Memory B cell (primary cell): ENCODE measurements at regions not wholly inside any gene's neighbourhood (a gene's known extent, or its start where the extent isn't known, plus 50 kb on each side); places are given as distances from the start of the nearest gene placed in this dataset.
"Not testable (repeated sequence)": the region's sequence is repeated elsewhere in the genome, so short reads cannot be mapped to it uniquely, and the experiment has no call there.

ENCODE experiments used
- ATAC-seq: fragments of 150-1000 bp; cut with Tn5 transposase; 2 replicates; pipeline ENCODE4 v1.10.0; 2021; ENCODE audit warnings: low read depth, mild to moderate bottlenecking, moderate library complexity
- DNase-seq, 2 donors: peaks; one replicate each; pipeline ENCODE4 v3.0.0; 2022; ENCODE audit warnings: low spot score in 2 of 2
- H3K27ac Mint-ChIP-seq: one replicate; pipeline ENCODE4 v1.8.0; 2022; ENCODE audit warnings: mild to moderate bottlenecking, moderate library complexity, mixed read lengths
- H3K27me3 Mint-ChIP-seq: one replicate; pipeline ENCODE4 v1.8.0; 2022; ENCODE audit warnings: mixed read lengths
- H3K36me3 Mint-ChIP-seq: one replicate; pipeline ENCODE4 v1.8.0; 2022; ENCODE audit warnings: mild to moderate bottlenecking, mixed read lengths
- H3K4me1 Mint-ChIP-seq: one replicate; pipeline ENCODE4 v1.8.0; 2022; ENCODE audit warnings: mixed read lengths
- H3K4me3 Mint-ChIP-seq: one replicate; pipeline ENCODE4 v1.8.0; 2022; ENCODE audit warnings: mild to moderate bottlenecking, moderate library complexity, mixed read lengths
- H3K9me3 Mint-ChIP-seq: one replicate; pipeline ENCODE4 v1.8.0; 2022; ENCODE audit warnings: mixed read lengths

- no peaks in the 10 kb centered on the region for H3K27me3 Mint-ChIP-seq
- H3K9me3 Mint-ChIP-seq, result peaks cover 15% of the 10 kb centered on the region
- H3K27ac Mint-ChIP-seq, result no peak overlapping the region
- no peak for ATAC-seq
- DNase-seq, result no peak
- no peak overlapping the region for H3K4me3 Mint-ChIP-seq
- no peaks in the 10 kb centered on the region for H3K36me3 Mint-ChIP-seq
- H3K4me1 Mint-ChIP-seq, result no peaks in the 10 kb centered on the region
Measured at GRCh38 chr3:175956964-175957363, 1097.8 kb downstream of the NAALADL2 start.

- H3K27ac Mint-ChIP-seq, result no peak overlapping the region
- no peaks in the 10 kb centered on the region for H3K27me3 Mint-ChIP-seq
- H3K4me3 Mint-ChIP-seq, result no peak overlapping the region
- no peaks in the 10 kb centered on the region for H3K4me1 Mint-ChIP-seq
- DNase-seq, result no peak
- no peaks in the 10 kb centered on the region for H3K36me3 Mint-ChIP-seq
- ATAC-seq, result no peak
- H3K9me3 Mint-ChIP-seq, result peaks cover 9% of the 10 kb centered on the region
Measured at GRCh38 chr3:175951047-175951694, 1092.0 kb downstream of the NAALADL2 start.

- ATAC-seq, result no peak
- peaks cover 9% of the 10 kb centered on the region for H3K9me3 Mint-ChIP-seq
- no peak for DNase-seq
- H3K4me3 Mint-ChIP-seq, result no peak overlapping the region
- no peaks in the 10 kb centered on the region for H3K36me3 Mint-ChIP-seq
- no peaks in the 10 kb centered on the region for H3K27me3 Mint-ChIP-seq
- no peak overlapping the region for H3K27ac Mint-ChIP-seq
- no peaks in the 10 kb centered on the region for H3K4me1 Mint-ChIP-seq
Measured at GRCh38 chr3:175948041-175948440, 1088.9 kb downstream of the NAALADL2 start.

GRCh38 chr3:175941352-175941751 is 1082.2 kb downstream of the NAALADL2 start:
- no peak overlapping the region for H3K27ac Mint-ChIP-seq
- peaks cover 2% of the 10 kb centered on the region for H3K36me3 Mint-ChIP-seq
- no peak for ATAC-seq
- no peaks in the 10 kb centered on the region for H3K27me3 Mint-ChIP-seq
- DNase-seq, result no peak
- no peak overlapping the region for H3K4me3 Mint-ChIP-seq
- no peaks in the 10 kb centered on the region for H3K4me1 Mint-ChIP-seq
- H3K9me3 Mint-ChIP-seq, result peaks cover 14% of the 10 kb centered on the region

GRCh38 chr3:175940881-175941280 is 1081.7 kb downstream of the NAALADL2 start:
- DNase-seq (no peak), ATAC-seq (no peak)
- Mint-ChIP-seq H3K27ac (no peak overlapping the region), H3K9me3 (peaks cover 11% of the 10 kb centered on the region), H3K36me3 (peaks cover 2% of the 10 kb centered on the region), H3K27me3 (no peaks in the 10 kb centered on the region), H3K4me3 (no peak overlapping the region), H3K4me1 (no peaks in the 10 kb centered on the region)

- Mint-ChIP-seq H3K27ac (no peak overlapping the region), H3K27me3 (no peaks in the 10 kb centered on the region), H3K4me1 (no peaks in the 10 kb centered on the region), H3K36me3 (peaks cover 2% of the 10 kb centered on the region), H3K9me3 (peaks cover 13% of the 10 kb centered on the region), H3K4me3 (no peak overlapping the region)
- DNase-seq, result no peak
- no peak for ATAC-seq
Measured at GRCh38 chr3:175940243-175940642, 1081.1 kb downstream of the NAALADL2 start.

- not testable (repeated sequence) for H3K27me3 Mint-ChIP-seq, H3K36me3 Mint-ChIP-seq, H3K4me1 Mint-ChIP-seq, DNase-seq, H3K9me3 Mint-ChIP-seq, H3K4me3 Mint-ChIP-seq, H3K27ac Mint-ChIP-seq, ATAC-seq
Measured at GRCh38 chr3:175937367-175937766, 1078.2 kb downstream of the NAALADL2 start.

GRCh38 chr3:175932586-175932985 is 1073.5 kb downstream of the NAALADL2 start:
- ATAC-seq (no peak), DNase-seq (no peak)
- H3K36me3 Mint-ChIP-seq, result no peaks in the 10 kb centered on the region
- no peak overlapping the region for H3K27ac Mint-ChIP-seq
- no peaks in the 10 kb centered on the region for H3K27me3 Mint-ChIP-seq
- H3K4me1 Mint-ChIP-seq, result no peaks in the 10 kb centered on the region
- no peak overlapping the region for H3K4me3 Mint-ChIP-seq
- peaks cover 7% of the 10 kb centered on the region for H3K9me3 Mint-ChIP-seq

GRCh38 chr3:175919133-175919532 is 1060.0 kb downstream of the NAALADL2 start:
- Mint-ChIP-seq H3K27ac (no peak overlapping the region), H3K9me3 (peaks cover 3% of the 10 kb centered on the region), H3K4me3 (no peak overlapping the region), H3K36me3 (no peaks in the 10 kb centered on the region), H3K27me3 (no peaks in the 10 kb centered on the region), H3K4me1 (no peaks in the 10 kb centered on the region)
- DNase-seq (no peak), ATAC-seq (no peak)

- no peaks in the 10 kb centered on the region for H3K36me3 Mint-ChIP-seq
- H3K4me1 Mint-ChIP-seq, result no peaks in the 10 kb centered on the region
- no peaks in the 10 kb centered on the region for H3K27me3 Mint-ChIP-seq
- no peak overlapping the region for H3K27ac Mint-ChIP-seq
- peaks cover 3% of the 10 kb centered on the region for H3K9me3 Mint-ChIP-seq
- no peak overlapping the region for H3K4me3 Mint-ChIP-seq
- ATAC-seq, result no peak
- DNase-seq, result no peak
Measured at GRCh38 chr3:175916191-175916934, 1057.2 kb downstream of the NAALADL2 start.

GRCh38 chr3:175914785-175915184 is 1055.7 kb downstream of the NAALADL2 start:
- DNase-seq, result no peak
- Mint-ChIP-seq H3K4me3 (no peak overlapping the region), H3K4me1 (no peaks in the 10 kb centered on the region), H3K9me3 (peaks cover 1% of the 10 kb centered on the region), H3K27me3 (no peaks in the 10 kb centered on the region), H3K36me3 (no peaks in the 10 kb centered on the region), H3K27ac (no peak overlapping the region)
- no peak for ATAC-seq

- H3K4me3 Mint-ChIP-seq, result no peak overlapping the region
- DNase-seq (no peak), ATAC-seq (no peak)
- H3K36me3 Mint-ChIP-seq, result no peaks in the 10 kb centered on the region
- H3K4me1 Mint-ChIP-seq, result no peaks in the 10 kb centered on the region
- no peaks in the 10 kb centered on the region for H3K27me3 Mint-ChIP-seq
- no peak overlapping the region for H3K27ac Mint-ChIP-seq
- H3K9me3 Mint-ChIP-seq, result peaks cover 1% of the 10 kb centered on the region
Measured at GRCh38 chr3:175913286-175913685, 1054.2 kb downstream of the NAALADL2 start.

- Mint-ChIP-seq H3K27ac (no peak overlapping the region), H3K36me3 (no peaks in the 10 kb centered on the region), H3K4me3 (no peak overlapping the region), H3K9me3 (peaks cover 4% of the 10 kb centered on the region), H3K4me1 (no peaks in the 10 kb centered on the region), H3K27me3 (no peaks in the 10 kb centered on the region)
- ATAC-seq (no peak), DNase-seq (no peak)
Measured at GRCh38 chr3:175911937-175912336, 1052.8 kb downstream of the NAALADL2 start.

GRCh38 chr3:175902226-175902625 is 1043.1 kb downstream of the NAALADL2 start:
- peaks cover 7% of the 10 kb centered on the region for H3K9me3 Mint-ChIP-seq
- ATAC-seq (no peak), DNase-seq (no peak)
- H3K4me3 Mint-ChIP-seq, result no peak overlapping the region
- H3K27me3 Mint-ChIP-seq, result no peaks in the 10 kb centered on the region
- H3K4me1 Mint-ChIP-seq, result no peaks in the 10 kb centered on the region
- no peaks in the 10 kb centered on the region for H3K36me3 Mint-ChIP-seq
- H3K27ac Mint-ChIP-seq, result no peak overlapping the region

GRCh38 chr3:175898194-175898593 is 1039.1 kb downstream of the NAALADL2 start:
- no peak overlapping the region for H3K27ac Mint-ChIP-seq
- H3K9me3 Mint-ChIP-seq, result peaks cover 3% of the 10 kb centered on the region
- no peaks in the 10 kb centered on the region for H3K36me3 Mint-ChIP-seq
- no peak overlapping the region for H3K4me3 Mint-ChIP-seq
- H3K4me1 Mint-ChIP-seq, result no peaks in the 10 kb centered on the region
- ATAC-seq (no peak), DNase-seq (no peak)
- no peaks in the 10 kb centered on the region for H3K27me3 Mint-ChIP-seq
